ENCODE measurements at regions not wholly inside any gene's neighbourhood (a gene's known extent, or its start where the extent isn't known, plus 50 kb on each side); places are given as distances from the start of the nearest gene placed in this dataset.

DNA sequence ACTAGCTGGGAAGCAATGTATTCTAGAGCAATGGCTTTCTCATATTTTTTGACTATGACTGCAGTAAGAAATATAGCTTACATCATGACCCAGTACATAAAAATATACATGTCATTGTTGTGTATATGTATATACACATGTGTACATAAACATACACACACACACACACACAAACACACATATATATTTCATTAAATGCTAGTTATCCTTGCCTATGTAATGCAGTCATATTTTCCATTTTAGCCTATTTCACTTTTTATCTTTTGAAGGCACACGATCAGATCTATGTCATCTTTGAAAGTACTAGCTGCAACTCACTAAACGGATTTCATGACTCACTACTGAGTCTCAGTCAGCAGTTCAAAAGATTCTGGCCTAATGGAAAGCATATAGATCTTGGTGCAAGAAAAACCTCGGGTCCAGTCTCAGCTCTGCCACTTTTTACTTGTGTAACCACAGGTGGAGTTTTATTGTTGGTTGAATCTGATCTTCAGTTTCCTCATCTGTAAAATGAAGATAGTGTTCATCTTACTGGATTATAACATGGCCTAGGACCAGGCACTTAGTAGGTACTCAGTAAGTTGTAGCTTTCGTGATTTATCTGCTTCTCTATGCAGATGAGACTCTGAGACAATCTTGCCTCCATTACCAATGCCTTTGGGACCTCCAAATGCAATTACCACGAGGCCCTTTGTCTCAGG, 325.6 kb downstream of the RRAGC start:
- Histone ChIP-seq H3K4me3 (ENCODE audit: low read length) (no peak overlapping the region), H3K4me1 (ENCODE audit: insufficient read depth, low read length) (no peaks in the 10 kb centered on the region), H3K27me3 (ENCODE audit: insufficient read depth, low read length) (no peaks in the 10 kb centered on the region), H3K9me3 (ENCODE audit: low read depth, low read length) (no peaks in the 10 kb centered on the region)

- Histone ChIP-seq H3K4me3 (ENCODE audit: low read length) (no peak overlapping the region), H3K27me3 (ENCODE audit: insufficient read depth, low read length) (no peaks in the 10 kb centered on the region), H3K4me1 (ENCODE audit: insufficient read depth, low read length) (no peaks in the 10 kb centered on the region)
Measured at GRCh38 chr1:38530957-38531356, 328.6 kb downstream of the RRAGC start.

DNA sequence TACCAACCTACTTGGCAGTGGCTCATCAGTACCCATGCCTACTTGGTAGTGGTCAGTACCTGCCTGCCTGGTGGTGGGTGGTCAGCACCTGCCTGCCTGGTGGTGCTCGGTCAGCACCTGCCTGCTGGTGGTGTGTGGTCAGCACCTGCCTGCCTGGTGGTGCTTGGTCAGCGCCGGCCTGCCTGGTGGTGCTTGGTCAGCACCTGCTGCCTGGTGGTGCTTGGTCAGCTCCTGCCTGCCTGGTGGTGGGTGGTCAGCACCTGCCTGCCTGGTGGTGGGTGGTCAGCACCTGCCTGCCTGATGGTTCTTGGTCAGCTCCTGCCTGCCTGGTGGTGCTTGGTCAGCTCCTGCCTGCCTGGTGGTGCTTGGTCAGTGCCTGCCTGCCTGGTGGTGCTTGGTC, 329.6 kb downstream of the RRAGC start:
- Histone ChIP-seq H3K4me1 (ENCODE audit: insufficient read depth, low read length) (no peaks in the 10 kb centered on the region), H3K27me3 (ENCODE audit: insufficient read depth, low read length) (no peaks in the 10 kb centered on the region), H3K9me3 (ENCODE audit: low read depth, low read length) (no peaks in the 10 kb centered on the region), H3K4me3 (ENCODE audit: low read length) (no peak overlapping the region)

More at GRCh38 chr1:38530957-38531356, 328.6 kb downstream of the RRAGC start:
- no peaks in the 10 kb centered on the region for H3K9me3 ChIP-seq (ENCODE audit: low read depth, low read length)

DNA sequence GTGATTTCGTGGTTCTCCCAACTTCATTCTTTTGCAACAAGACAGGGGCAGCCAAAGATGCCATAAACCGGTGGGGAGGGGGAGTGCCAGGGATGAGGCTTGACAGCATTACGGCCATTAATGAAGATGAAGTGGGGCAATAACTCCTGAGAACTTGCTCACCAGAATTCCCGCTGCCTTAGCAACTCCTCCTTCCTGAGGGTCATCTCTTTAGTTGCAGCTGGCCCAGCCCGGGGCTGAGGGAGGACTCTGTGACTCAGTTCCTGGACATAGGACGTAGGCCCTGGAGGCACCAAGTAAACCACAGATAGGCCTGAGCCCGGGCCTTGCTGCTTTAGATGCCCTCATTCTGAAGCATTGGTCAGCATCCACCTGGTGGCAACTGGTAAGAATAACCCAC, 330.2 kb downstream of the RRAGC start:
- Histone ChIP-seq H3K9me3 (ENCODE audit: low read depth, low read length) (no peaks in the 10 kb centered on the region), H3K4me1 (ENCODE audit: insufficient read depth, low read length) (no peaks in the 10 kb centered on the region)

GRCh38 chr1:38528623-38529022, 330.9 kb downstream of the RRAGC start:
- Histone ChIP-seq H3K9me3 (ENCODE audit: low read depth, low read length) (no peaks in the 10 kb centered on the region), H3K4me1 (ENCODE audit: insufficient read depth, low read length) (no peaks in the 10 kb centered on the region), H3K4me3 (ENCODE audit: low read length) (no peak overlapping the region), H3K27me3 (ENCODE audit: insufficient read depth, low read length) (no peaks in the 10 kb centered on the region)

More for the DNA sequence above, 330.2 kb downstream of the RRAGC start:
- Histone ChIP-seq H3K4me3 (ENCODE audit: low read length) (no peak overlapping the region), H3K27me3 (ENCODE audit: insufficient read depth, low read length) (no peaks in the 10 kb centered on the region)

DNA sequence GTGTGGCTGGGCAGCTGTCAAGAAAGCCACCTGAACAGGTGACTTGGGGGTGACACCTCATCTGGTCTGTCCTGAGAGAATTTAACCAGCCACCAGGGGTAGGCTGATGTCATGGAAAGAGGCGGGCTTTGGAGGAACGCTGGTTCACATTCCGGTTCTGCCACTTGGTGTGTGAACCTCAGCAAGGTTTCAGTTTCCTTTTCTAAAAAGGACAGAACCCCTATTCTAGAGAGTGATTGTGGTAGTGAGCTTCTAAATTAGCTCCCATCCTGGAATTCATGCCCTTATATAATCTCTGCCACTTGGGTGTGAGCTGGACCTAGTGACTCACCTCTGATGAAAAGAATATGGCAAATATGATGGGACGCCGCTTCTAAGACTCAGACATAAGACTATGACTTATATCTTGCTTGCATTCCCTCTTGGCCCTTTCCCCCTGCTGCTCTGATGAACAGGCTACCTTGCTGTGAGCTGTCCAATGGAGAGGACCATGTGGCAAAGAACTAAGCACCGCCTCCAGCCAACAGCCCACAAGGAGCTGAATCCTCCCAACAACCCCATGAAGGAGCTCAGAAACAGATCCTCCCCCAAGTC, 332.1 kb downstream of the RRAGC start:
- Histone ChIP-seq H3K4me3 (ENCODE audit: low read length) (no peak overlapping the region), H3K27me3 (ENCODE audit: insufficient read depth, low read length) (no peaks in the 10 kb centered on the region), H3K9me3 (ENCODE audit: low read depth, low read length) (no peaks in the 10 kb centered on the region), H3K4me1 (ENCODE audit: insufficient read depth, low read length) (no peaks in the 10 kb centered on the region)

- H3K4me1 ChIP-seq (ENCODE audit: insufficient read depth, low read length) = no peaks in the 10 kb centered on the region
- no peaks in the 10 kb centered on the region for H3K9me3 ChIP-seq (ENCODE audit: low read depth, low read length)
- H3K4me3 ChIP-seq (ENCODE audit: low read length) = no peak overlapping the region
- no peaks in the 10 kb centered on the region for H3K27me3 ChIP-seq (ENCODE audit: insufficient read depth, low read length)
Measured at GRCh38 chr1:38526046-38526445, 333.5 kb downstream of the RRAGC start.

- H3K4me3 ChIP-seq (ENCODE audit: low read length) = no peak overlapping the region
- H3K27me3 ChIP-seq (ENCODE audit: insufficient read depth, low read length) = no peaks in the 10 kb centered on the region
- no peaks in the 10 kb centered on the region for H3K9me3 ChIP-seq (ENCODE audit: low read depth, low read length)
- H3K4me1 ChIP-seq (ENCODE audit: insufficient read depth, low read length) = no peaks in the 10 kb centered on the region
Measured at GRCh38 chr1:38525343-38526043, 334.1 kb downstream of the RRAGC start.

DNA sequence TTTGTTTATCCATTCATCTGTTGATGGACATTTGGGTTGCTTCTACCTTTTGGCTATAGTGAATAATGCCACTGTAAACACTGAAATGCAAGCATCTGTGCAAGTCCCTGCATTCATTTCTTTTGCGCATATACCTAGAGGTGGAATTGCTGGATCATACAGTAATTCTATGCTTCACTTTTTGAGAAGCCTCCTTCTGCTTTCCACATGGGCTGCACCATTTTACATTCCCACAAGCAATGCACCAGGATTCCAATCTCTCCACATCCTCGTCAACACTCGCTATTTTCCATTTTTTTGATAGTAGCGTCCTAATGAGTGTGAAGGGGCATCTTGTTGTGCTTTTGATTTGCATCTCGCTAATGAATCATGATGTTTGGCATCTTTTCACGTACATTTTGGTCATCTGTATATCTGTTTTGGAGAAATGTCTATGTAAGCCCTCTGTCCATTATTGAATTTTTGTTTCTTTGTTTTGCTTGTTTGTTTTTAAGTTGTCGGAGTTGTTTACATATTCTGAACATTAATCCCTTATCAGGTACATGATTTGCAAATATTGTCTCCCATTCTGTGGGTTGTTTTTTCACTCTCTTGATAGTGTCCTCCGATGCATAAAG, 335.4 kb downstream of the RRAGC start:
- H3K27me3 ChIP-seq (ENCODE audit: insufficient read depth, low read length) = no peaks in the 10 kb centered on the region
- H3K4me3 ChIP-seq (ENCODE audit: low read length) = no peak overlapping the region
- no peaks in the 10 kb centered on the region for H3K9me3 ChIP-seq (ENCODE audit: low read depth, low read length)
- H3K4me1 ChIP-seq (ENCODE audit: insufficient read depth, low read length) = no peaks in the 10 kb centered on the region

- H3K4me1 ChIP-seq (ENCODE audit: insufficient read depth, low read length) = no peaks in the 10 kb centered on the region
- H3K4me3 ChIP-seq (ENCODE audit: low read length) = no peak overlapping the region
- no peaks in the 10 kb centered on the region for H3K27me3 ChIP-seq (ENCODE audit: insufficient read depth, low read length)
- H3K9me3 ChIP-seq (ENCODE audit: low read depth, low read length) = no peaks in the 10 kb centered on the region
Measured at GRCh38 chr1:38523568-38523939, 336.0 kb downstream of the RRAGC start.

GRCh38 chr1:38522915-38523567, 336.5 kb downstream of the RRAGC start:
- Histone ChIP-seq H3K4me1 (ENCODE audit: insufficient read depth, low read length) (no peaks in the 10 kb centered on the region), H3K4me3 (ENCODE audit: low read length) (no peak overlapping the region), H3K9me3 (ENCODE audit: low read depth, low read length) (no peaks in the 10 kb centered on the region), H3K27me3 (ENCODE audit: insufficient read depth, low read length) (no peaks in the 10 kb centered on the region)

DNA sequence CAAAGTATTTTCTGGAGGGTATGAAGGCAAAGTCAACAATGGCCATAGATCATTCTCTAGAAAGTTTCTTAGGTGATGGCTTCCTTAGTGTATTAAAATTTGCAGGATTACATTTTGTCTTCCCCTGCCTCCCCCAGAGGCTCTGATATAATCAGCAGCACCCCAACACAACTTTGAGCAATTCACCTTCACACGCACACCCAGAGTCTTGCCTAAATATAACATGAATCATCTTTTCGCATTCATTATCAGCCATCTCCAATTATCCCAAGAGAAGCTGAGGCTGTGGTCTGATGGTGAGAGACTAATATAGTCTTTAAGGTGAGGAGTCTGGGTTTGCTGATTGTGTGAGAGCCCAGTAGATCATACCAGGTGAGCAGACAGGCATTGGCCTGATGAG, 343.0 kb downstream of the RRAGC start:
- Histone ChIP-seq H3K4me3 (ENCODE audit: low read length) (no peak overlapping the region), H3K27me3 (ENCODE audit: insufficient read depth, low read length) (no peaks in the 10 kb centered on the region), H3K4me1 (ENCODE audit: insufficient read depth, low read length) (no peaks in the 10 kb centered on the region), H3K9me3 (ENCODE audit: low read depth, low read length) (no peaks in the 10 kb centered on the region)

DNA sequence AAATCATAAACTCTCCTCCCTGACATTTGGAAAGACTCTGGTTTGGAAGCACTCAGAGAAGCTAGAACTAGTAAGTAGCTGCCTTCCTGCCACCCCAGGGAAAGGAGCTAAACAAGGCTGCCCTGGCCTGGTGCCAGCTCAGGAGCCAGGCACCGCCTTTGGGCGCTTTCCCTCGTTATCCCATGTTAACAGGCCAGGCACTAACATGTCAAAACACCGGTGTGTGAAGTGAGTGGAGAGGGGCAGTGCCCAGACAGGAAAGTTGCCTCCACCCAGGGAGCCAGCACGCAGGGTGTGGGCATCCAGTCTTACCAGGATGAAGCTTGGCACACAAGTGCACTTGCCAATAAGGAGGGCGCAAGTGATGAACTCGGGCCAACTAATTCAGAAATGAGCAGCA, 346.8 kb downstream of the RRAGC start:
- no peaks in the 10 kb centered on the region for H3K9me3 ChIP-seq (ENCODE audit: low read depth, low read length)
- H3K4me3 ChIP-seq (ENCODE audit: low read length) = no peak overlapping the region
- H3K27me3 ChIP-seq (ENCODE audit: insufficient read depth, low read length) = peaks cover 4% of the 10 kb centered on the region
- peaks cover 8% of the 10 kb centered on the region for H3K4me1 ChIP-seq (ENCODE audit: insufficient read depth, low read length)

- H3K4me3 ChIP-seq (ENCODE audit: low read length) = no peak overlapping the region
- no peaks in the 10 kb centered on the region for H3K9me3 ChIP-seq (ENCODE audit: low read depth, low read length)
- peaks cover 12% of the 10 kb centered on the region for H3K4me1 ChIP-seq (ENCODE audit: insufficient read depth, low read length)
- H3K27me3 ChIP-seq (ENCODE audit: insufficient read depth, low read length) = peaks cover 4% of the 10 kb centered on the region
Measured at GRCh38 chr1:38512024-38512767, 347.4 kb downstream of the RRAGC start.
